ENCODE measurements at regions not wholly inside any gene's neighbourhood (a gene's known extent, or its start where the extent isn't known, plus 50 kb on each side); places are given as distances from the start of the nearest gene placed in this dataset.

GRCh38 chr10:128529225-128529624, 403.0 kb upstream of the MKI67 start:
- DNase-seq (ENCODE audit: extremely low read depth, insufficient read length) = no peak
- no peaks in the 10 kb centered on the region for H3K27me3 ChIP-seq (replicated peaks; ENCODE audit: control insufficient read depth, insufficient read depth, low read length)

GRCh38 chr10:128530301-128530700, 404.1 kb upstream of the MKI67 start:
- Histone ChIP-seq H3K27me3 (replicated peaks; ENCODE audit: control insufficient read depth, insufficient read depth, low read length) (no peaks in the 10 kb centered on the region), H3K36me3 (ENCODE audit: control insufficient read depth, insufficient read depth, low read length) (no peaks in the 10 kb centered on the region), H3K4me3 (replicated peaks; ENCODE audit: low read depth, low read length) (no peak overlapping the region)
- TF ChIP-seq CTCF (IDR thresholded peaks at IDR 0.05; ENCODE audit: insufficient read depth, low read length, poor library complexity, severe bottlenecking) = peak; percentile 43
- DNase-seq (ENCODE audit: extremely low read depth, insufficient read length) = no peak

More at GRCh38 chr10:128529225-128529624, 403.0 kb upstream of the MKI67 start:
- Histone ChIP-seq H3K36me3 (ENCODE audit: control insufficient read depth, insufficient read depth, low read length) (no peaks in the 10 kb centered on the region), H3K4me3 (replicated peaks; ENCODE audit: low read depth, low read length) (no peak overlapping the region)
- TF ChIP-seq CTCF (IDR thresholded peaks at IDR 0.05; ENCODE audit: insufficient read depth, low read length, poor library complexity, severe bottlenecking) = no peak

- DNase-seq (ENCODE audit: extremely low read depth, insufficient read length) = no peak
- Histone ChIP-seq H3K27me3 (replicated peaks; ENCODE audit: control insufficient read depth, insufficient read depth, low read length) (no peaks in the 10 kb centered on the region), H3K4me3 (replicated peaks; ENCODE audit: low read depth, low read length) (no peak overlapping the region), H3K36me3 (ENCODE audit: control insufficient read depth, insufficient read depth, low read length) (no peaks in the 10 kb centered on the region)
- TF ChIP-seq CTCF (IDR thresholded peaks at IDR 0.05; ENCODE audit: insufficient read depth, low read length, poor library complexity, severe bottlenecking) = no peak
Measured at GRCh38 chr10:128530946-128531345, 404.7 kb upstream of the MKI67 start.

- Histone ChIP-seq H3K4me3 (replicated peaks; ENCODE audit: low read depth, low read length) (no peak overlapping the region), H3K27me3 (replicated peaks; ENCODE audit: control insufficient read depth, insufficient read depth, low read length) (no peaks in the 10 kb centered on the region), H3K36me3 (ENCODE audit: control insufficient read depth, insufficient read depth, low read length) (no peaks in the 10 kb centered on the region)
- no peak for TF ChIP-seq CTCF (IDR thresholded peaks at IDR 0.05; ENCODE audit: insufficient read depth, low read length, poor library complexity, severe bottlenecking)
- DNase-seq (ENCODE audit: extremely low read depth, insufficient read length) = no peak
Measured at GRCh38 chr10:128534686-128535085, 408.5 kb upstream of the MKI67 start.

GRCh38 chr10:128536259-128536658, 410.0 kb upstream of the MKI67 start:
- H3K27me3 ChIP-seq (replicated peaks; ENCODE audit: control insufficient read depth, insufficient read depth, low read length) = no peaks in the 10 kb centered on the region
- DNase-seq (ENCODE audit: extremely low read depth, insufficient read length) = no peak
- H3K36me3 ChIP-seq (ENCODE audit: control insufficient read depth, insufficient read depth, low read length) = no peaks in the 10 kb centered on the region
- TF ChIP-seq CTCF (IDR thresholded peaks at IDR 0.05; ENCODE audit: insufficient read depth, low read length, poor library complexity, severe bottlenecking) = no peak
- H3K4me3 ChIP-seq (replicated peaks; ENCODE audit: low read depth, low read length) = no peak overlapping the region

- no peak for DNase-seq (ENCODE audit: extremely low read depth, insufficient read length)
- H3K27me3 ChIP-seq (replicated peaks; ENCODE audit: control insufficient read depth, insufficient read depth, low read length) = no peaks in the 10 kb centered on the region
- no peak overlapping the region for H3K4me3 ChIP-seq (replicated peaks; ENCODE audit: low read depth, low read length)
- no peaks in the 10 kb centered on the region for H3K36me3 ChIP-seq (ENCODE audit: control insufficient read depth, insufficient read depth, low read length)
- no peak for TF ChIP-seq CTCF (IDR thresholded peaks at IDR 0.05; ENCODE audit: insufficient read depth, low read length, poor library complexity, severe bottlenecking)
Measured at GRCh38 chr10:128537834-128538330, 411.7 kb upstream of the MKI67 start.

Data from GM06990 (cell line).